Activated CD4-positive, alpha-beta T cell treated with anti-CD3 and anti-CD28 coated beads for 1 hour (primary cell): ENCODE measurements at regions not wholly inside any gene's neighbourhood (a gene's known extent, or its start where the extent isn't known, plus 50 kb on each side); places are given as distances from the start of the nearest gene placed in this dataset.

Source experiments
- DNase-seq: peaks from one replicate; pipeline ENCODE4 v3.0.0-alpha.2; 2020

DNA sequence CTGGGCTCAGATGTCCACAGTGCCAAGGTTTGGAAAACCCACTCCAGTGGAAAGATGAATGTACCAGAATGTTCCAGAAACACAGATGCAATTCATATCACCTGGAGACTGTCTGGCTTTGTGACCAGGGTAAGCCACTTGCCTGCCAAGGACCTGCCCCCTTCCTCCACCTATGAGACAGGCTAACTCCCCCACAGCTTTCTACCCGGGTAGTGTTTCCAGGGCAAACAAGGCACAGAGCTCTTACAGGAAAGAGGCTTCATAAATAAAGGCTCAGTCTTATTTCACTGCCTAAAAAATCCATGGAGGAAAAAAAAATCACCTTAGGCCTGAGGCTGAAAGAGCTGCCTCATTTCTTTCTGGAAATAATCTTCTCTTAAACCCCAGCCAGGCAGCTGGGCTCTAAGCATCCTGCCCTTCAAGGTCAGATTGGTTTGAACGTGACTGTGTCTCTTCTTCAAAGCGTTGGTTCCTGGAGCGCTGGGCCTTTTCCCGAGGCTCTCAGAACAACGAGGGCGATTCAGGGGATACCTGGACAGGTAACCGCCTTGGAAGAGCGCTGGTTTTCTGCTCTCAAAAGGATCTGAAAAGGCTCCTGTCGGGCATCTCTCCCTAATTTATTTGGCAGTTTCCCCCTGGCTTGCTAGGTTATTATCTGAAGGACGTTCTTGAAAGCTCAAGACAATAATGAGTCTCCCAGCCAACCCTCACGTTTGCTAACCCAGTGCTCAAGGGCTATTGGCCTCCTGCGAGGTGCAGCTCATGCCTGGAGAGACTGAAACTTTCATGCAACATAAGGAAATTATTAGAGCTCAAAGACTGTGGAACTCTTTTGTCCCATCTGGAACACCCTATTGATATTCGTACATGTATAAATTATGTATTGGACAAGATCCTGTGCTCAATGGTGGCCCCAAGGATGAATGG is 199.2 kb upstream of the PMEPA1 start:
- DNase-seq: no peak

GRCh38 chr20:57908226-57908625 is 198.4 kb upstream of the PMEPA1 start:
- DNase-seq: no peak

DNA sequence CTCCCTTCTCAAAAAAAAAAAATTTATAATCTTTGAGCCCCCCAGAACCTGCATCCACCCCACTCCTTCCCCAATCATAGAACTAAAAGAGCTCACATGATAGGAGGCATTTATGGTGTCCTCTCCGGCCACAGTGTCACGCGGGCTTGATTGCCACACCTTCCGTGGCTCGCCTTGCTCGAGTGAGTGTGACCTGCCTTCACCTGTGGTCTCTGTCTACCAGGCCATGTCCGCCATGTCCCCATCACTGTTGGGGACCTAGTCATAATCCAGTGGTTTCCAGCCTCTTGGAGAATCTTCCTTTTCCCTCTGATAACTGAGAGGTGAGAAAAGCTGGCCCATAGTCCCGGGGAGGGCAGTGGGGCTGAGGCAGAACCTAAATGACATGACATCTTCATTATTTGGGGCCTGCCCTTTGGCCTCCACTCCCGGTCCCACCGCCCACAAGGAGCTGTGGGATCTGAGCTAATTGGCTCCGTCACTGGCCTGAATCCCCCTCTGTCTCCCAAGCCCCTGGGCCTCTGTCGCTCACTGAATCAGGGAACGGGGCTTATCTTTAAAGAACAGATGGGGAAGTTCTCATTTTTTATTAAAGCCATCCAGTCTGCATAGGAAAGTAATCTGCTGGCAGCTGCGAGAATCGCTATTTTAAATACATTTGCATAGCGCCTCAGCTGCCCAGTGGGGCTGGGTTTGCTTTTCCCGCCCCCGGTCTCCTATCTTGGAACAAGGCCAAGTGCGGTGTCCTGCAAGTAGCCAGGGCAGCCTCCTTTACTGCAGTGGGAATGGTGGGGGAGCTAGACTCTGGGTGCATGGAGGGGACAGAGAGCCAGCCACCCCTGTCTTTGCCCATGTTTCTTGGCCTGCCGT is 197.6 kb upstream of the PMEPA1 start:
- no peak for DNase-seq

GRCh38 chr20:57905448-57905847 is 195.6 kb upstream of the PMEPA1 start:
- no peak for DNase-seq

DNA sequence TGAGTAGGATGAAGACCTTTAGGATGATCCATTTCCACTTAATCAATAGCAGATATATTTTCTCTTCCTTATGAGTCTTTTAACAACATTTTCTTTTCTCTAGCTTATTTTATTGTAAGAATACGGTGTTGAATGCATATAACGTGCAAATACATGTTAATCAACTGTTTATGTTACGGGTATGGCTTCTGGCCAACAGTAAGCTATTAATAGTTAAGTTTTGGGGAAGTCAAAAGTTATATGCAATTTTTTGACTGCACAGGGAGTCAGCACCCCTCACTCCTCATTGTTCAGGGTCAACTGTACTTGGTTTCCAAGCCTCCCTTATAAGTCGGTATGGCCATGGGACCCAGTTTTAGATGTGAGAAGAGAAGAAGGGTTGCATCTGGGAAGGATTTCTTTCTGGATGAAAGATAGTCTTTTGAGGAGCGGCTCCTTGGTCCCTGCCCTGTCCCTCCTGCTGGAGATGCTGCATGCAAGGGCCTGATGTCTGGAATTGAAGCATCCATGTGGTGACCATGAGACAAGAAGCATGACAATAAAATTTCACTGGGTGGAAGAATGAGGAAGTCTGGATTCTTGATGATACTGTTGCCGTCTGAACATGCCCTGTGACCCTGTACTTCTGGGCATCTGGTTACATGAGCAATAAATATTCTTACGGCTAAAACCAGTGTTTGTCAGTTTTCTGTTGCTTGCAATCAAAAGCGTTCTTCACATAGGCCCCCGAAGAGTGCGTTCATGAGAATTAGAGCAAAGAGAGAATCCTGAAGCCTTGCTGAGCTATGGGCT is 194.7 kb upstream of the PMEPA1 start:
- DNase-seq: no peak

GRCh38 chr20:57902473-57902872 is 192.7 kb upstream of the PMEPA1 start:
- DNase-seq: no peak

DNA sequence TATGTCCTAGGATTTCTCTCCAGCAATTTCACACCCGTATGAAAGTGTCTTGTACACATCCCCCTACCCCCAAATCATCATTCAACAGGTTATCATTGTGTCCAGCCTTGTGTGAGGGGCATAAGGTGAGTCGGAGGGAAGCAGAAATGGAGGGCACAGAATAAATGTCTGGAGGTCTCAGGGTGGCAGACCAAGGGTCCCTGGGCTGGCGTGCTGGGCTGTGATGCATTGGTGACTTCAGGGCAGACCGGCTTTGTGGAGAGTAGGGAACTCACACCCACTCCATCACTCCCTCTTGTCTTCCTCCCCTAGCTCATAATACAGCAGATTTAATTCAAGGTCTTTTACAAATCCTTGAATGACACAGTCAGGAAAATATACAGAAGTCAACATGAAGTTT is 191.7 kb upstream of the PMEPA1 start:
- DNase-seq: no peak

- DNase-seq: no peak
These were observed 190.6 kb upstream of the PMEPA1 start for GRCh38 chr20:57900226-57900905.

DNA sequence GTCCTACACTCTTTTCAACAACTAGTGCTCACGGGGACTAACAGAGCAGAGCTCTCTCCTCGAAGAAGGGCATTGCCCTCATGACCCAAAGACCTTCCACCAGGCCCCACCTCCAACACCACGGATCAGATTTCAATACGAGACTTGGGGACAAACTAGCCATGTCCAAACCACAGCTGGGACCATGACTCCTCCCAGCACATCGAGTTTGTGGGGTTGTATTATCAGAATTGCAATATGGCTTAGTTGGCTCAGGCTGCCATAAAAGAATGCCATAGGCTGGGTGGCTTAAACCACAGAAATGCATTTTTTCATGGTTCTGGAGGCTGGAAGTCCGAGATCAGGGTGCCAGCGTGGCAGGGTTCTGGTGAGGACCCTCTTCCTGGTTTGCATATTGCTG is 189.7 kb upstream of the PMEPA1 start:
- DNase-seq: no peak

DNA sequence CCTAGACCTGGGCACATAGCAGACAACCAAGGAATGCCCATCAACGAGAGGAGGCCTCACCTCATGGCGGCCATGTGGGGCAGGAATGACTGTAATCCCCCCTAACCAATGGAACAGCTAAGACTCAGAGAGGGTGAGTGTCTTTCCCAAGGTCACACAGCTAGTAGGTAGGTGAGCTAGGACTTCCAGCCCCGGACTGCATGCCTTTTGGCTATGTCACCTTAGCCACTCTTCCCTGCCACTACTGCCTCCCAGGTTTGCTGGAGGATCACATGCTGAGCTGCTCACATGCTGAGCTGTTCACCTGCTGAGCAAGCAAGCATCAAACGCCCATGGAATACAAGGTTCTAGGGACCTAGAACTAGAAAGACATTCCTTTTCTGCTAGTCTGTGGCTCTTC is 188.5 kb upstream of the PMEPA1 start:
- no peak for DNase-seq

DNA sequence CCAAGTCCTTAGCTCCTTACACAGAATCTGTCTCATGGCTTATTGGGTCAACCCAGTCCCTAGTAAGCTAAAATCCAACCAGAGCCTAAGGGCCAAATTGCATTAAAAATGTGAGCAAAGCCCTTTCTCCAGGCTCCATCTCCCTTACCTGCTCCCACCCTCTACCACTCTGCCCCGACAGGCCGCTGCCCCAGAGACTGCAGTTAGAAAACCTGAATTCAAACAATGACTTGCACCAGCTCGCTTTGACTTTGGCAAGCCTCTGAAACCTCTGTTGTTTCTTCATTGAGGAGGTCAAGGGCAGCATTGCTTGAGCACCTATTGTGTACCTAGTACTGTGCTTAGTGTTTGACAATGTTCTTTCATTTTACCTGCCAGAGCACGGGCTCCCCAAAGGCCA is 188.1 kb upstream of the PMEPA1 start:
- DNase-seq: no peak

DNA sequence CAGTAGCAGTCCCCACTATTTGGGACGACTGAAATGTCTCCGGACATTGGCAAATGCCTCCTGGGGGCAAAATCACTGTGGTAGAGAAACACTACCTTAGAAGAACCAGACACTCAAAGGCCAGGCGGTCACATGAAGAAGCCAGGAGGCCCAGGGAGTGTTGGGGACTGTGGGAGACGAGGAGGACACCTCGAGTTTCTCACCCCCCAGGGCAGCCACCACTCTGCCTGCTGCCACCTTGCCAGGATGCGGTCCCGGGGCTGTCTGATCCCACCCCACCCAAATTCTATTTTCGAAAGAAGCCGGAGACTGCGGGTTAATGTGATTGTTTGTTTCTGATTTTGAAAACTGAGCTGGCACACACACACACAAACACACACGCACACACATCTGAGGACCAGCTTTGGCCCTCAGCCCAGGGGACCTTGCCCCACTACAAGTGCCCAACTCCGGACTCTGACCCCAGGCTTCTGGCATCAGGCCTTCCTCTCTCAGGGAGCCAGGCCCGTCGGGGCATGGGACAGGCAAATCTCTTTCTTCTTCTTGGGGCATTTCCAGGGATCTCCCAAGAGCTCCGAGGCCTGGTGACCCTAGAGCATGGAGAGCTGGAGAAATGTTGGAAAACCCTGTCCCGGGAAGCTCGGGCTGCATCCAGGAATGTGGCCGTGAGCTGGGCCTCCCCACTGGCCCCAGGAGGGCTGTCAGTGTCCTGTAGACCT is 187.5 kb upstream of the PMEPA1 start:
- DNase-seq: no peak

DNA sequence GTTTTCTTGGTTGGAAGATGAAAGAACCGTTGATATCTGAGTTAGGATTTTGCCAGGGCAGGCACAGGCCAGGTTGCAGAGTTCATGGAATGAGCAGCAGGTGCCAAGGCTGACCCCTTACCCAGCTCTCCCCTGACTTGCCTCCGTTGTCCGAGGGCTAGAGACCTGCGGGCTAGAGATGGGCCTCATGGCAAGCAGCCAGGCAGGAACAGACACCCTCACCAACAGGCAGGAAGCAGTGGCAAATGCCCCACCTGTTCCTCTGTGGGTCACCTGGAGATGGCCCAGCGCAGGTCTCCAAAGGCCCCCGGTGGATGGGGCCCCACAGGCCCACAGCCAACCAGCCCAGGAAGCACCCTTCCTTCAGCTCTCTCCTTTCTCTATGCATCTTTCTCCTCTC is 186.7 kb upstream of the PMEPA1 start:
- no peak for DNase-seq

- DNase-seq: no peak
These were observed 186.2 kb upstream of the PMEPA1 start for GRCh38 chr20:57896017-57896416.

GRCh38 chr20:57895161-57895855 is 185.5 kb upstream of the PMEPA1 start:
- DNase-seq: no peak

- no peak for DNase-seq
These were observed 184.7 kb upstream of the PMEPA1 start for GRCh38 chr20:57894522-57894921.

- DNase-seq: no peak
These were observed 184.3 kb upstream of the PMEPA1 start for GRCh38 chr20:57894096-57894495.

- DNase-seq: no peak
These were observed 183.7 kb upstream of the PMEPA1 start for GRCh38 chr20:57893366-57893999.

DNA sequence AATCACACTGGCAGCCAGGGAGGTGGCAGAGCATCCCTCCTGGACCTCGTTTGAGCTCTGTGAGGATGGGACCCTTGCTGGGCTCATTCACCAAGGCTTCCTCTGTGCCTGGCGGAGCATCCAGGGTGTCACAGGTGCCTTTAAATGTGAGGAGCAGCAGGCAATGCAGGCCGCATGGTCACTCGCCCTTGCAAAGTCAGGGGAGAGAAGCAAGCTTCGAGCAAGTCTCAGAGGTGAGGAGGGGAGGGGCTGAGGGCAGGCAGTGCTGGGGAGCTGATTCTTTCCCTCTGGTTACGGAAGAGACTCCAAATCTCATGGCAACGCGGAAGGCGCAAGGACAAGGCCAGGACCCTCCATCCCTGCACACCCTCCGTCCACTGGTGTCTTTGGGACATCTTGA is 182.7 kb upstream of the PMEPA1 start:
- DNase-seq: no peak

DNA sequence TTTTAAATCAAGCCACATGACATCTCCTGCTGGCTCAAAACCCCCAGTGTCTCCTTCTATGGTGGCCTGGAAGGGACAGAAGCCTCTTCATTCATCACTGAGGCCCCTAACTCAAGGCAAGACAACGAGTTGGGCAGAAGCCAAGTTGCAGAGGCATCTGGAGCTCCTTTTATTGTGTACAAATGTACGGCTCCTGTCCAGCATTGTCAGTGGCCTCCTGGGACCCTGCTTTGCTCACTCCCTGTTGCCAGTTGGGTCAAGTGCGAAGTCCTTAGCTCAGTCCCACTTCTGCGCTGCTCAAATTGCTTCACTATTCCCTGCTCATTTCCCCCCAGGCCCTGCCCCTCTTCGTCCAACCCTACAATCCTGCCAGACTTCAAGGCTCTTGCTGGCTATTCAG is 181.2 kb upstream of the PMEPA1 start:
- DNase-seq: no peak
